Right ventricle myocardium inferior (tissue), 1 donor: ENCODE measurements at regions not wholly inside any gene's neighbourhood (a gene's known extent, or its start where the extent isn't known, plus 50 kb on each side); places are given as distances from the start of the nearest gene placed in this dataset.
A peak's percentile ranks its signal among the peaks of the same experiment; 100 is the strongest.

Experiments used
- ATAC-seq: fragments of 200-7000 bp; cut with Tn5 transposase; one replicate; pipeline ENCODE4 v1.9.1; 2020; ENCODE audit warnings: mild to moderate bottlenecking, moderate library complexity
- DNase-seq: peaks from one replicate; pipeline ENCODE4 v3.0.0; 2021; ENCODE audit errors: missing footprints
- intact Hi-C: fragments of 100-400 bp; cut with DNase I; formaldehyde crosslinking; loops from one replicate; pipeline ENCODE4 v1.11.0; 2022
- donor health status: DM: no; HTN: yes; CAD: no; lungs with severe emphysema.

- intact Hi-C loops: no loop called here
- ATAC-seq (no peak), DNase-seq (no peak)
Measured at GRCh38 chr2:118250463-118250862, 162.2 kb downstream of the INSIG2 start.

GRCh38 chr2:118250001-118250400 lies 161.7 kb downstream of the INSIG2 start:
- ATAC-seq: no peak
- intact Hi-C loops: no loop called here
- DNase-seq: no peak

- no peak for ATAC-seq
- intact Hi-C loops: no loop called here
- no peak for DNase-seq
Measured at GRCh38 chr2:118249531-118249930, 161.3 kb downstream of the INSIG2 start.

GRCh38 chr2:118246726-118247125 lies 158.5 kb downstream of the INSIG2 start:
- no peak for DNase-seq
- ATAC-seq: peak; percentile 79
- intact Hi-C loops: no loop called here

DNA sequence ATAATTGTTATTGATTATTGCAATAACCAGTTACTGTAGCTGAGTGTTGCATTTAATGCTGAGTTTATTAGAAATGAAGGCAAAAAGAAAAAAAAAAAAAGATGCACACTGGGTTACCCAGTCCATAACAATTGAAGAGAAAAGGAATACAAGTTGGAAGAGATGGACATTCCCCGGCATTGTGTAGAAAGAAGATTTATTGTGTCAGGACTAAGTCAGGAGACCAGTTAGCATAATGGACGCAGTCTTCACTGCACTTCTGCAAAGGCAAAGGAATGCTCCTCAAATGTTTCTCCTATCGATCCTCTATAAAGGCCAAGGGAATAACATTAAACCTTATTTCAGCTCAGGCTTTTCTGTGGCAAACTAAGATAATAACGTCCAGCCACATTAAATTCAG lies 157.8 kb downstream of the INSIG2 start:
- no peak for ATAC-seq
- intact Hi-C loops: no loop called here
- no peak for DNase-seq

DNA sequence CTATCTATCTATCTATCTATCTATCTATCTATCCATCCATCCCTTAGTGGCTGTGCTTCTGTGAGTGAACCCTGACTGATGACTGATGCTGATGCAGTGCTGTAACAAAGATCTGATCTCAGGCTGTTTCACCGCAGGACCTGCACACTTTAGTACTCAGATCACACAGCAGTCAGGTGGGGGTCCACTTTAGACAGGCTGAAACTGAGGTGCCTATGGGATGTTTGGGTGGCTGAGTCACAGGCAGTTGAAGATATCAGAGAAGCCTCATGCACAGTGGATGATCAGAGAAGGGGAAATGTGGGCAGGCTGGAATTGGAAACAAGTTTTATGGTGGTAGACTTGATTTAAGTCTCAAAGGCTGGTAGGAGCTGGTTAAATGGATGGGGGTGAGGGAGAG lies 156.4 kb downstream of the INSIG2 start:
- DNase-seq (no peak), ATAC-seq (no peak)
- intact Hi-C loops: no loop called here

DNA sequence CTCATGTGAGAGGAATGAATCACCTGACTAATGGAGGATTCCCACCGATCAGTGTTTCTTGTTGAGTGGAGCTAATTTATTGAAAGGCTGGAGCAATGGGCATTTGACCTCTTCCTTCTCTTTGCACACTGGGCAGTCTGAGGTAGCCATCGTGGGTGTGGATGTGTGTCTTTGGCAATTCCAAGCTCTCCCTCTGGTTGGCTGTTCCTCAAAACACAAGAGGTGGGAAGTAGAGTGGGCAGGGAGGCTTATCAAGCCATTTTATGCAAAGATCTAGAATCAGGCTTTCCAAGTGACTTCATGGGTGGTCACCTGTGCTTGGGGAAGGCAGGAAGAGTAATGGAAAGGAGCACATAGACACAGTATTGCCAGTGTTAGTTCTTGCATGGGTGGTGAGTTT lies 154.8 kb downstream of the INSIG2 start:
- intact Hi-C loops: no loop called here
- no peak for ATAC-seq
- DNase-seq: no peak

DNA sequence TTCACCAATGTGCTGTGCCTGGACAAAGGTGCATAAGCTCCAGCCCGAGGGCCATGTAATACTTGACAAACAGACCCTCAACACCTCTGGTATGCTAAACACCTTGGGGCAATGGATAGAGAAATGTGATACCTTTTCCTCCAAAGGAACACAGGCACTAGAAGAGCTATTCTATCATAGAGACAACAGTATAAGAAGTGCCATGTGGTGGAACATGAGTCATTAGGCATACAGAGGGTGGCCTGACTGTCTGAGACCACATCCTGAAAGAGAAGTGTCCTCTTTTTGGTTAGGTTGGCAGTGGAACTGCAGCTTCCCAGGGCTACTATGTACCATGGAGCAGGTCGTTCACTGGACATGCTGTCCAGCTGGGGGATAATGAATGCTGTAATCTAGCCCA lies 153.9 kb downstream of the INSIG2 start:
- no peak for ATAC-seq
- intact Hi-C loops: no loop called here
- DNase-seq: no peak

DNA sequence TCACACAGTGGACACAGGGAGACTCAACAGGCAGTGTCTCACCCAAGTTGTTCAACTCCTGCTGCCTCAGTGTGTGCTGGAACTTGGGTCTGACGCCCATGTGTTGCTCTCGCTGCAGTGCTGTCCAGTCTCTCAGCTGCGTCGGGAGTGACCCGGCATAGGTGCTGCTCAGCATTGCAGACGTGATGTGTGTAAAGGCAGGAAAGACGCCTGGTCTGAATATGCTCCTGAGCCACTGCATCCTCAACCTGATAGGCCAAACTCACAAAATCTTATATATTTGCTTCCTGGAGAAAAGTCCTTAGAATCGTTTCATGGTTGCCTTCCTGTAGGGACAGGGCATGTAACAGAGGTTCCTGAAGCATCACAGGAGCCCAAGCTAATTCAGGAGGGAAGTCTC lies 152.9 kb downstream of the INSIG2 start:
- ATAC-seq (no peak), DNase-seq (no peak)
- intact Hi-C loops: no loop called here

DNA sequence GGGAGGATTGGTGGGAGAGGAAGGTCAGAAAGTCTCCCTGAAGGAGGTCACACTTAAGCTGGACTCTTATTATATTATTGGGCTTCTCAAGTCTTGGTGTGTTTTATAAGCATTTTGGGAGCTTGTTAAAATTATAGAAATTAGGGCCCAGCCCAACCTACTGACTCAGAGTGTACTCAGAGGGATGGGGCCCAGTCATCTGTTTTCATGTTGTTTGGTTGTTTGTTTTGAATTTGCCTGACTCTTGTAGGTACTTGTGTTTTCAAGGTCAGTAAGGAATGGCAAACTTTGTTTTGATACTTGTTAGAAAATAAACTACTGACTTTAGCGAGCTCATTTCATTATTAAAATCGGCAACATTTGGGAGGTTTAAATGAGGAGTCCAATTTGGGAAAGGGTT lies 152.0 kb downstream of the INSIG2 start:
- intact Hi-C loops: no loop called here
- DNase-seq: no peak
- ATAC-seq: no peak

DNA sequence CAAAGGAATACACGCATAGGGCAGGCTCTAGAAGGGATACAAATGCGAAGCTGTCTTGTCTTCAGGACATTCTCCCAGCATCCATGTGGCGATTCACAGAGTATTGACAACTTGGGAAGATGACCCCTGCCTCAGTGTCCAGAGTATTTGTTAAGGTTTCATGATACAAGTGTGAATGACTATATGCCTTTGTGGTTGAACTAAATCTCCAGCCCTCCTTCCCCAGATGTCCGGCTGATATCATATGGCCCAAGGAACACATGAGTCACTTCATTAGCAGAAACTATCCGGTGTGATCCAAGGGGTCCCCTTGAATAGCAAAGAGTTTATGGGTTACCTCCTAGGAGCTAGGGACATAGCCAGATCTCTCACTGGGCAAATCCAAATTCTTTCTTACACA lies 151.0 kb downstream of the INSIG2 start:
- intact Hi-C loops: no loop called here
- ATAC-seq (no peak), DNase-seq (no peak)

DNA sequence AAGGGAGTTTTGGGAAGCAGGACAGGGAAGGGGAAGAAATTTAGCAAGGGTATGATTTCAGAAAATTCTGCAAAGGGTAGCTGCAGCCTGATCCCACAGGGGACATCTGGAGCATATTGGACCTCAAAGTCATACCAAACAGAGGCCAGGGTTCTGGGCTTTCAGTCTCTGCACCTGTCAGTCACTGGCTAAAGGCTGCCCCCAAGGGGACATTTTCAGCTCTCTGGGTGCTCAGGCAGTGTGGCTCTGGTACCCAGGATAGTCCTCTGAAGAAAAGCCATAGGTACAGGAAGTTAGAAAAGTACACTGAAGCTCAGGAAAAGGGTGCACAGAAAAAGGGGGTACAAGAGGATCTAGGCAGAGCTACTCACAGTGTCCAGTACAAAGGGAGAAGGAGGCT lies 149.2 kb downstream of the INSIG2 start:
- DNase-seq (no peak), ATAC-seq (no peak)
- intact Hi-C loops: no loop called here

DNA sequence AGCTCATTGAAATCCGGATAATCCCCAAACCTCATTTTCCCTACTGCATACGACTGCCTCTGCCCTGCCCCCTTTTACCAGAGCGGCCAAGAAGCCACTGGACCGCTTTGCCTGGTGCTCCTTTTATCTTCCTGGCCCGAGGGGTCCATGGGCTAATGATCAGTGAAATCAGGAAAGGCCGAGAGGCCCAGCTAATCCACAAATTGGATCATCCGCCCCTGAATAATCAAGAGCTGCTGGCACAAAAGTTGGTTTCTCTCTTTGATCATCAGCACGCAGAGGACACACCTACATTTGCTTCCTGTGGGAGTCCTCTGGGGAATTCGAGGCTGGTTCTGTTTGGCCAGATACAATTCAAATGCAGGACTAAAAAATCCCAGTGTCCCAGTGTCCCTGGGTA lies 144.5 kb downstream of the INSIG2 start:
- DNase-seq (no peak), ATAC-seq (no peak)
- intact Hi-C loops: no loop called here

GRCh38 chr2:118232391-118232790 lies 144.1 kb downstream of the INSIG2 start:
- intact Hi-C loops: no loop called here
- peak; percentile 57 for DNase-seq
- no peak for ATAC-seq

- DNase-seq (no peak), ATAC-seq (no peak)
- intact Hi-C loops: no loop called here
Measured at GRCh38 chr2:118231759-118232158, 143.5 kb downstream of the INSIG2 start.

GRCh38 chr2:118227698-118228508 lies 139.6 kb downstream of the INSIG2 start:
- ATAC-seq (no peak), DNase-seq (peak; percentile 50)
- intact Hi-C loops: no loop called here

DNA sequence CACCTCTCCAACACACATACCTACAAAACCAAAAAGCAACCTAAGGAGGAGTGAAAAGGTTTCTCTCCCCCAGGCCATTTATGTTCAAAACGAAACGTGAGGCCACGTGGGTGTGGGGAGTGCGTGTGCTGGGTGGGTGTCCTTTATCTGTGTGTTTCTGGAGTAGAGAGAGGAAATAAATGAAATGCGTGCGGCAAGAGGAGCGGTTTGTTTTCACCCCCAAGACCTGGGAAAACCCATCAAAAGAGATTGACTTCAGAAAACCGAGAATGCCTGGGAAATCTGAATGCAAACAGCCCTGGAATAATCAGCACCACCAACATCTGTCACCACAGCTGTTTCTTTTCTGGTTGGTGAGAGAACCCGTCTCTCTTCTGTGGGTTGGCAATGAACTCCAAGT lies 137.4 kb downstream of the INSIG2 start:
- intact Hi-C loops: no loop called here
- no peak for ATAC-seq
- DNase-seq: no peak

GRCh38 chr2:118224895-118225311 lies 136.6 kb downstream of the INSIG2 start:
- intact Hi-C loops: no loop called here
- DNase-seq: no peak
- no peak for ATAC-seq

GRCh38 chr2:118223992-118224894 lies 136.0 kb downstream of the INSIG2 start:
- intact Hi-C loops: loop anchor here (2.0 kb wide), 1 partner anchor 631 kb away; no protein-coding TSS in a partner anchor
- no peak for ATAC-seq
- DNase-seq: no peak

DNA sequence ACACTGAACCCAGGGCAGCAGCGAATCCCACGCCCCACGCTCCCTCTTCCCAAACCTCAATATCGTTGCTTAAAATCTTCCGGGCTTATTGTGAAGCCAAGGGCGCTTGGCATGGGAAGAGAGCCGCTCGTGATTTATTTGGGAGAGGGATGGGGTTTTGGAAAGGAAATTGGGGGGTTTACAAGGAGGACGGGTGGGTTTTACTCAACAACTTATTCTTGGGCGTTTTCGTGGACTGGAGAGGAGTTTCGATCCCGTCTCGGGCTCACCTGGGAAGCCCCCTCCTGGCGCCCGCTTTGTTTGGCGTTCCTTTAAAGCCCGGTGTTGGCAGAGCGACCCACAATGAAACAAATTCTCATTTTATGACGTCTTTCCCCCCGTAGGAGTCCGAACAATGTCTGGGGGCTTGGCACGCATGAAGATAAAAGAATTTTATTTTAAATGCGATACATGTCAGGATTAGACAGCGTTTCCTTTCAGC lies 135.3 kb downstream of the INSIG2 start:
- ATAC-seq: no peak
- intact Hi-C loops: loop anchor here (2.0 kb wide), 1 partner anchor 631 kb away; no protein-coding TSS in a partner anchor

More for the DNA sequence above, 135.3 kb downstream of the INSIG2 start:
- no peak for DNase-seq
